Duodenal mucosa (tissue), 2 donors: ENCODE measurements at regions not wholly inside any gene's neighbourhood (a gene's known extent, or its start where the extent isn't known, plus 50 kb on each side); places are given as distances from the start of the nearest gene placed in this dataset.

Source experiments
- H3K27ac ChIP-seq: one replicate; pipeline ENCODE4 v1.7.0; 2013; ENCODE audit warnings: low read depth, low read length
- H3K27me3 ChIP-seq, 2 donors: one replicate each; pipeline ENCODE4 v1.7.0; 2013; ENCODE audit warnings: low read length in 2 of 2, control low read depth in 1 of 2; ENCODE audit not compliant: insufficient read depth in 2 of 2, control insufficient read depth in 1 of 2
- H3K36me3 ChIP-seq, 2 donors: one replicate each; pipeline ENCODE4 v1.7.0; 2013; ENCODE audit warnings: low read length in 2 of 2, control low read depth in 1 of 2; ENCODE audit not compliant: insufficient read depth in 2 of 2, control insufficient read depth in 1 of 2
- H3K4me1 ChIP-seq, 2 donors: one replicate each; pipeline ENCODE4 v1.7.0; 2013; ENCODE audit warnings: low read length in 2 of 2, control low read depth in 1 of 2; ENCODE audit not compliant: insufficient read depth in 2 of 2, control insufficient read depth in 1 of 2
- H3K4me3 ChIP-seq, 2 donors: one replicate each; pipeline ENCODE4 v1.7.0; 2013; ENCODE audit warnings: low read length in 2 of 2, low read depth in 1 of 2
- H3K9ac ChIP-seq, 2 donors: one replicate each; pipeline ENCODE4 v1.7.0; 2013; ENCODE audit warnings: low read length in 2 of 2, low read depth in 1 of 2
- H3K9me3 ChIP-seq, 2 donors: one replicate each; pipeline ENCODE4 v1.7.0; 2013; ENCODE audit warnings: low read length in 2 of 2, control low read depth in 1 of 2; ENCODE audit not compliant: control insufficient read depth in 1 of 2

- Histone ChIP-seq H3K36me3 (no peaks in the 10 kb centered on the region), H3K4me1 (no peaks in the 10 kb centered on the region), H3K27ac (no peak overlapping the region), H3K27me3 (no peaks in the 10 kb centered on the region), H3K9me3 (no peaks in the 10 kb centered on the region), H3K9ac (no peak overlapping the region), H3K4me3 (no peak overlapping the region)
Observed at GRCh38 chr3:145124900-145125678, 1035.9 kb downstream of the PLOD2 start.

GRCh38 chr3:145133281-145133680, 1027.7 kb downstream of the PLOD2 start:
- Histone ChIP-seq H3K9ac (no peak overlapping the region), H3K4me3 (no peak overlapping the region), H3K36me3 (no peaks in the 10 kb centered on the region), H3K27ac (no peak overlapping the region), H3K27me3 (no peaks in the 10 kb centered on the region), H3K4me1 (no peaks in the 10 kb centered on the region), H3K9me3 (no peaks in the 10 kb centered on the region)

GRCh38 chr3:145134738-145135137, 1026.2 kb downstream of the PLOD2 start:
- H3K4me1 ChIP-seq: no peaks in the 10 kb centered on the region
- no peak overlapping the region for H3K4me3 ChIP-seq
- no peaks in the 10 kb centered on the region for H3K27me3 ChIP-seq
- H3K9me3 ChIP-seq: no peaks in the 10 kb centered on the region
- no peak overlapping the region for H3K9ac ChIP-seq
- no peaks in the 10 kb centered on the region for H3K36me3 ChIP-seq
- no peak overlapping the region for H3K27ac ChIP-seq

GRCh38 chr3:145144361-145144760, 1016.6 kb downstream of the PLOD2 start:
- no peak overlapping the region for H3K9ac ChIP-seq

GRCh38 chr3:145145461-145145860, 1015.5 kb downstream of the PLOD2 start:
- H3K9me3 ChIP-seq: no peaks in the 10 kb centered on the region
- no peak overlapping the region for H3K9ac ChIP-seq
- no peaks in the 10 kb centered on the region for H3K36me3 ChIP-seq
- no peaks in the 10 kb centered on the region for H3K4me1 ChIP-seq
- H3K4me3 ChIP-seq: no peak overlapping the region
- no peaks in the 10 kb centered on the region for H3K27me3 ChIP-seq
- no peak overlapping the region for H3K27ac ChIP-seq

More at GRCh38 chr3:145144361-145144760, 1016.6 kb downstream of the PLOD2 start:
- Histone ChIP-seq H3K4me1 (no peaks in the 10 kb centered on the region), H3K9me3 (no peaks in the 10 kb centered on the region), H3K36me3 (no peaks in the 10 kb centered on the region), H3K4me3 (no peak overlapping the region), H3K27ac (no peak overlapping the region), H3K27me3 (no peaks in the 10 kb centered on the region)

- Histone ChIP-seq H3K9me3 (no peaks in the 10 kb centered on the region), H3K4me1 (no peaks in the 10 kb centered on the region), H3K36me3 (no peaks in the 10 kb centered on the region), H3K4me3 (no peak overlapping the region), H3K9ac (no peak overlapping the region), H3K27ac (no peak overlapping the region), H3K27me3 (no peaks in the 10 kb centered on the region)
Observed at GRCh38 chr3:145159640-145160039, 1001.3 kb downstream of the PLOD2 start.

- no peaks in the 10 kb centered on the region for H3K36me3 ChIP-seq
- H3K27me3 ChIP-seq: no peaks in the 10 kb centered on the region
- no peaks in the 10 kb centered on the region for H3K4me1 ChIP-seq
Observed at GRCh38 chr3:145170121-145170520, 990.9 kb downstream of the PLOD2 start.

GRCh38 chr3:145175626-145176025, 985.4 kb downstream of the PLOD2 start:
- H3K4me3 ChIP-seq: no peak overlapping the region
- H3K27ac ChIP-seq: no peak overlapping the region
- no peak overlapping the region for H3K9ac ChIP-seq
- H3K4me1 ChIP-seq: no peaks in the 10 kb centered on the region
- H3K9me3 ChIP-seq: no peaks in the 10 kb centered on the region
- no peaks in the 10 kb centered on the region for H3K36me3 ChIP-seq
- no peaks in the 10 kb centered on the region for H3K27me3 ChIP-seq

More at GRCh38 chr3:145170121-145170520, 990.9 kb downstream of the PLOD2 start:
- Histone ChIP-seq H3K9ac (no peak overlapping the region), H3K9me3 (no peaks in the 10 kb centered on the region), H3K27ac (no peak overlapping the region), H3K4me3 (no peak overlapping the region)

GRCh38 chr3:145176907-145177306, 984.1 kb downstream of the PLOD2 start:
- Histone ChIP-seq H3K36me3 (no peaks in the 10 kb centered on the region), H3K27ac (no peak overlapping the region), H3K4me3 (no peak overlapping the region), H3K27me3 (no peaks in the 10 kb centered on the region), H3K9ac (no peak overlapping the region), H3K4me1 (no peaks in the 10 kb centered on the region), H3K9me3 (no peaks in the 10 kb centered on the region)

GRCh38 chr3:145177828-145178227, 983.2 kb downstream of the PLOD2 start:
- Histone ChIP-seq H3K4me3 (no peak overlapping the region), H3K9ac (no peak overlapping the region), H3K27me3 (no peaks in the 10 kb centered on the region), H3K27ac (no peak overlapping the region), H3K36me3 (no peaks in the 10 kb centered on the region), H3K4me1 (no peaks in the 10 kb centered on the region), H3K9me3 (no peaks in the 10 kb centered on the region)
